OCI-LY3 (cell line): ENCODE measurements at regions not wholly inside any gene's neighbourhood (a gene's known extent, or its start where the extent isn't known, plus 50 kb on each side); places are given as distances from the start of the nearest gene placed in this dataset.

ENCODE experiments used
- H2AFZ ChIP-seq: fragments of 200-600, 300-600 bp; shearing (Covaris generic); 2 replicates; pipeline ENCODE4 v1.6.0; 2014; ENCODE audit warnings: antibody characterized with exemption, low read depth, low read length
- H3K27ac ChIP-seq: fragments of 200-600, 300-600 bp; sonication (generic); 2 replicates; pipeline ENCODE4 v1.5.1; 2014; ENCODE audit warnings: mild to moderate bottlenecking, low read length, moderate library complexity, mixed read lengths
- H3K27me3 ChIP-seq: fragments of 200-600, 300-600 bp; sonication (generic); 2 replicates; pipeline ENCODE4 v1.6.1; 2014; ENCODE audit warnings: low read depth, low read length, mixed read lengths
- H3K36me3 ChIP-seq: fragments of 200-600, 300-600 bp; sonication (generic); replicated peaks from 2 replicates; pipeline ENCODE3; 2014; ENCODE audit warnings: low read depth, low read length, mixed read lengths
- H3K4me1 ChIP-seq: fragments of 300-600, 200-600 bp; sonication (generic); 2 replicates; pipeline ENCODE4 v1.6.1; 2014; ENCODE audit warnings: low read length, mixed read lengths
- H3K4me2 ChIP-seq: fragments of 200-600, 300-600 bp; sonication (generic); 2 replicates; pipeline ENCODE4 v1.6.1; 2014; ENCODE audit warnings: low read length, mixed read lengths
- H3K4me3 ChIP-seq: fragments of 300-600, 200-600 bp; sonication (generic); 2 replicates; pipeline ENCODE4 v1.5.1; 2014; ENCODE audit warnings: antibody characterized with exemption, mild to moderate bottlenecking, low read length, moderate library complexity
- H3K79me2 ChIP-seq: fragments of 300-600, 200-600 bp; shearing (Covaris generic); 2 replicates; pipeline ENCODE4 v1.6.1; 2014; ENCODE audit warnings: mild to moderate bottlenecking, low read length, mixed read lengths
- H3K9ac ChIP-seq: fragments of 300-600, 200-600 bp; shearing (Covaris generic); 2 replicates; pipeline ENCODE4 v1.6.0; 2014; ENCODE audit warnings: mild to moderate bottlenecking, low read length, moderate library complexity
- H3K9me3 ChIP-seq: fragments of 200-600, 300-600 bp; shearing (Covaris generic); 2 replicates; pipeline ENCODE4 v1.6.1; 2014; ENCODE audit warnings: low read length, mixed read lengths; ENCODE audit not compliant: insufficient read depth
- H4K20me1 ChIP-seq: fragments of 200-600, 300-600 bp; sonication (generic); 2 replicates; pipeline ENCODE4 v1.6.1; 2016; ENCODE audit warnings: low read length, mixed read lengths; ENCODE audit not compliant: insufficient read depth
- EZH2phosphoT487 ChIP-seq: fragments of 200-600 bp; shearing (Covaris generic); IDR thresholded peaks from 2 replicates; pipeline ENCODE4 v1.6.1; 2018; ENCODE audit warnings: antibody characterized with exemption, mixed run types, low read depth
- TF ChIP-seq, protein P1 (sequence below): fragments of 200-600, 300-600 bp; sonication (generic); IDR thresholded peaks from 2 replicates; pipeline ENCODE4 v1.5.1; 2014; ENCODE audit warnings: antibody characterized with exemption, low read length, low read depth

DNA sequence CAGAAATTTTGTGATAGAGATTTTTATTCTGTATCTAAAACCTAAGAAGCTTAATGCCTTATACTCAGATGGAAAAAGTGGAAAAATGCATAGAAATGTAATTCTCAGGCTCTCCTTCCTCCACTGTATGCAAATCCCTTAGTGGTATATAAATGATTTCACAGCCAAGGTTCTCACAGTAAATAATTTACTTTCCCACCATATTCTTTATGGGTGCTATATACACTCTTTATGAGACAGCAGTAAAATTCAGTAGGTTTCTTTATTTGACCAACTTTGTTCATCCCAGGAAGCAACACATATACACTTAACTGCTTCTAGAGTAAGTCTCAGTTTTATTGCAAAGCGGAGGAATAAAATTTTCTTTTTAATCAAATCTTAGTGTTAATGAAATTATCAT is 1399.7 kb downstream of the PCDH7 start:
- Histone ChIP-seq H3K79me2 (no peaks in the 10 kb centered on the region), H3K36me3 (no peaks in the 10 kb centered on the region), H3K27ac (no peak overlapping the region), H4K20me1 (no peaks in the 10 kb centered on the region), H3K4me3 (no peak overlapping the region), H3K9ac (no peak overlapping the region), H3K4me1 (no peaks in the 10 kb centered on the region), H3K27me3 (no peaks in the 10 kb centered on the region), H2AFZ (no peak overlapping the region), H3K4me2 (no peak overlapping the region), H3K9me3 (no peaks in the 10 kb centered on the region)
- TF ChIP-seq EZH2phosphoT487, result no peak
- TF ChIP-seq, protein P1, sequence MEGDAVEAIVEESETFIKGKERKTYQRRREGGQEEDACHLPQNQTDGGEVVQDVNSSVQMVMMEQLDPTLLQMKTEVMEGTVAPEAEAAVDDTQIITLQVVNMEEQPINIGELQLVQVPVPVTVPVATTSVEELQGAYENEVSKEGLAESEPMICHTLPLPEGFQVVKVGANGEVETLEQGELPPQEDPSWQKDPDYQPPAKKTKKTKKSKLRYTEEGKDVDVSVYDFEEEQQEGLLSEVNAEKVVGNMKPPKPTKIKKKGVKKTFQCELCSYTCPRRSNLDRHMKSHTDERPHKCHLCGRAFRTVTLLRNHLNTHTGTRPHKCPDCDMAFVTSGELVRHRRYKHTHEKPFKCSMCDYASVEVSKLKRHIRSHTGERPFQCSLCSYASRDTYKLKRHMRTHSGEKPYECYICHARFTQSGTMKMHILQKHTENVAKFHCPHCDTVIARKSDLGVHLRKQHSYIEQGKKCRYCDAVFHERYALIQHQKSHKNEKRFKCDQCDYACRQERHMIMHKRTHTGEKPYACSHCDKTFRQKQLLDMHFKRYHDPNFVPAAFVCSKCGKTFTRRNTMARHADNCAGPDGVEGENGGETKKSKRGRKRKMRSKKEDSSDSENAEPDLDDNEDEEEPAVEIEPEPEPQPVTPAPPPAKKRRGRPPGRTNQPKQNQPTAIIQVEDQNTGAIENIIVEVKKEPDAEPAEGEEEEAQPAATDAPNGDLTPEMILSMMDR, result no peak

DNA sequence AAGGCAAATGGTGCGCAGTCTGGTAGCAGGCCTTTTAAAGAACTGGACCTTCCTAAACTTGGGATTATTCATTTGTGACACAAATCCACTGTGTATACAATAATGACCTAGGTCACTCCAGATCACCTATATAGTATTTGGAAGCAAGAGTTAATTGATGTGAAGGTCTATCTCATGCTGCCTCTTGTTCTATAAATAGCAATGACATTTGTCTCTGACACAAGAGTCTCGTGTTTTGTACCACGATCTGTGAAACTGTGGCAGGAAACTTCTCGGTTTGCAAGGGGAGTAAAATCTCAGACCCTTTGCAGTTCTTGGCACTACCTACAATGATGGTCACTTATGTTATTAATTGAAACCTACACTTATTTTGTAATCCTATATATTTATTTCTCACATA is 1408.4 kb downstream of the PCDH7 start:
- H3K9me3 ChIP-seq, result no peaks in the 10 kb centered on the region
- no peaks in the 10 kb centered on the region for H3K79me2 ChIP-seq

DNA sequence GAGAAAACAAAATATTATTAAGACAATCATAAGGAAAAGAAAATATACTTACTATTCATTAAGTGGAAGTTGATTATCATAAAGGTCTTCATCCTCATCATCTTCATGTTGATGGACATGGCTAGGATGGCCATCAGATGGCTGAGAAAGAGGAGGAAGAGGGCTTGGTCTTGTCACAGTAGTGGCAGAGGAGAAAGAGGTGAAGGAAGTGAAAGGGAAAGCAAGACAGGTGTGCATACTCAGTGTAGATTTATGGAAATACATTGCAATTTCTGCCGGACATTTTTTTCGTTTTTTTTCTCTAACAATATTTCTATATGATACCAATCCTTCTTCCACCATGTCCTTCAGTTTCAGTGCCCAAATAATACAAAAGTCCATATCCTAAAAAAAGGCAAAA is 1409.8 kb downstream of the PCDH7 start:
- no peak for TF ChIP-seq EZH2phosphoT487
- TF ChIP-seq, protein P1, result no peak
- Histone ChIP-seq H3K9me3 (no peaks in the 10 kb centered on the region), H3K27ac (no peak overlapping the region), H3K79me2 (no peaks in the 10 kb centered on the region), H3K27me3 (no peaks in the 10 kb centered on the region), H3K4me3 (no peak overlapping the region), H3K4me1 (peaks cover 22% of the 10 kb centered on the region), H2AFZ (no peak overlapping the region), H3K4me2 (no peak overlapping the region), H4K20me1 (no peaks in the 10 kb centered on the region; the same call in 1 of the 2 replicates), H3K36me3 (no peaks in the 10 kb centered on the region), H3K9ac (no peak overlapping the region)

More for the DNA sequence above, 1408.4 kb downstream of the PCDH7 start:
- Histone ChIP-seq H2AFZ (no peak overlapping the region), H3K27ac (no peak overlapping the region), H3K4me2 (no peak overlapping the region), H3K4me3 (no peak overlapping the region), H3K9ac (no peak overlapping the region), H3K36me3 (no peaks in the 10 kb centered on the region), H3K27me3 (no peaks in the 10 kb centered on the region), H4K20me1 (no peaks in the 10 kb centered on the region; the same call in 1 of the 2 replicates), H3K4me1 (peaks cover 22% of the 10 kb centered on the region)
- no peak for TF ChIP-seq EZH2phosphoT487
- TF ChIP-seq, protein P1, result no peak

DNA sequence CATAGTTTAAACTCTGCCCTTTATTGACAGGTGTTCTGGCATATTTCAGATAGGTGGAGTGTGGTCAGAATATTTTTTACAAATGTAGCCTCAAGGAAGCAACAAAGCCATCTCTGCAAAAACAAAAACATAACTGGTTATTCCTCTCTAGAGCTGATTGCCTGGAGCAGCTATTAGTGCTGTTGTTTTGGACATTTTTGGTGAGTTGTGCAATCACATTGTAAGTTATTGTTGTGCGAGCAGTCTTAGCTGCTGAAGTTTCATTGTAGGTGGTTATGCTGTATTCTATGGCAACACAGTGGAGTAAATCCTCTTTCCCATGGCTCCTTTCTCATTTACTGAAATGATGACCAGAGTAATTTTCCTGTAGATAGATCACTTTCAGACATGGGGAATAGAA is 1413.0 kb downstream of the PCDH7 start:
- Histone ChIP-seq H3K4me1 (peaks cover 14% of the 10 kb centered on the region), H3K27ac (no peak overlapping the region), H2AFZ (no peak overlapping the region), H4K20me1 (no peaks in the 10 kb centered on the region), H3K79me2 (no peaks in the 10 kb centered on the region), H3K36me3 (no peaks in the 10 kb centered on the region), H3K4me3 (no peak overlapping the region), H3K27me3 (no peaks in the 10 kb centered on the region), H3K9me3 (no peaks in the 10 kb centered on the region), H3K4me2 (no peak overlapping the region), H3K9ac (no peak overlapping the region)
- TF ChIP-seq EZH2phosphoT487, result no peak
- TF ChIP-seq, protein P1, result no peak
